GM18907 (cell line): ENCODE measurements at regions not wholly inside any gene's neighbourhood (a gene's known extent, or its start where the extent isn't known, plus 50 kb on each side); places are given as distances from the start of the nearest gene placed in this dataset.
"Not testable (repeated sequence)": the region's sequence is repeated elsewhere in the genome, so short reads cannot be mapped to it uniquely, and the experiment has no call there.

Source experiments
- ATAC-seq: cut with Tn5 transposase; IDR thresholded peaks from one replicate; pipeline ENCODE4 v1.9.1; 2021; ENCODE audit warnings: mild to moderate bottlenecking, moderate library complexity; ENCODE audit not compliant: unreplicated experiment

DNA sequence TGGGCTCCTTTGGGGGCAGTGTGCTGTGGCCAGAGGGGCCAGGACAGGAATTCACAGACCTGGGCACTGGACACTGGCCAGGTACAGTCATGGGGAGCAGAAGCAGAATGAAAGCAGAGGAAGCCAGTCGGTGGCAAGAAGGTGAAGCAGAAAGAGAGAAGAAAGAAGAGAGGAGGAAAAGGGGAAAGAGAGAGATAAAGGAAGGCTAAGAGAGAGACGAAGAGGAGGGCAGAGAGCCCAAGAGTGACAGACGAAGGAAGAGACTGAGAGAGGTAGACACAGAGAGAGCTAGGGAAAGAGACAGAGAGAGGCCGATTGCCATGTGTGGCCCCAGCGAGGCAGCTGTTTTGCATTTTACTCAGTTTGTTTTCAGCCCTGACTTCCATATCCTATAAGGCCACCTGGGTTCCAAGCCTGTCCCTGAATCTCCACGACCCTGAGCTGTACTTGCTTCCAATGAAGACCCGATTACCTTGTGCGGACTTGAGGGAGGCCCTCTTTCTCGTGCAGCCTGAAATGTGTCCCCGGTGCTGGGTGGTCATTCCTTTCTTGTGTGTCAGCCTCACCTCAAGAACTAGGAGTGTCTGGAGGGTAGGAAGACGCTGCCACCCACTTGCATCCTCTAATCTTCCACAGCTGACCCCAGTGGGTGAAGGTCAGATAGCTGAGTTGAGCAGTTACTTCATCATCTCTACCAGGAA is 73.9 kb downstream of the LSM3 start:
- no peak for ATAC-seq

- no peak for ATAC-seq
Observed at GRCh38 chr3:14253022-14253706, 74.5 kb downstream of the LSM3 start.

GRCh38 chr3:14253707-14254382 is 75.2 kb downstream of the LSM3 start:
- no peak for ATAC-seq

DNA sequence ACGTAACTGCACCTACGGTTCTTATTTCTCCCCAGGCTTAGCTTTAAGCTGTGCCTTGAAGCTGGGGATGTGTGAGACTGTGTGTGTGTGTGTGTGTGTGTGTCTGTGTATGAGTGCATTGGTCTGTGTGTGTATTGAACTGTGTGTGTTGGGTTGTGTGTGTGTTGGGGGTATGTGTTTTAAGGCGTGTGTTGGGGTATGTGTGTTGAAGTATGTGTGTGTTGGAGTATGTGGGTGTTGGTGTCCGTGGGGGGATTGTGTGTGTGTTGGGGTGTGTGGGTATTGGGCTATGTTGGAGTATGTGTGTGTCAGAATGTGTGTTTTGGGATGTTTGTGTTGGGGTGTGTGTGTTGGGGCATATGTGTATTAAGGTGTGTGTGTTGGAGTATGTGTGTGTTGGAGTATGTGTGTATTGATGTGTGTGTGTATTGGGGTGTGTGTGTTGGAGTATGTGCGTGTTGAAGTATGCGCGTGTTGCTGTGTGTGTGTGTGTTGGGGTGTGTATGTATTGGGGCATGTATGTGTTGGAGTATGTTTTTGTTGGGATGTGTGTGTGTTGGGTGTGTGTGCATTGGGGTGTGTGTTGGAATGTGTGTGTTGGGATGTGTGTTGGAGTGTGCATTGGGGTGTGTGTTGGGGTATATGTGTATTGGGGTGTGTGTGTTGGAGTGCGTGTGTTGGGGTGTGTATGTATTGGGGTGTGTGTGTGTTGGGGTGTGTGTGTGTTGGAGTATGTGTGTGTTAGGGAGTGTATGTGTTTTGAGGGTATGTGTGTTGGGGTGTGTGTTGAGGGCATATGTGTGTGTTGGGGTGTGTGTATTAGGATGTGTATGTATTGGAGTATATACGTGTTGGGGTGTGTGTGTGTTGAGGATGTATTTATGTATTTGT is 76.4 kb downstream of the LSM3 start:
- ATAC-seq: no peak

GRCh38 chr3:14256046-14256445 is 77.4 kb downstream of the LSM3 start:
- no peak for ATAC-seq

GRCh38 chr3:14256561-14257342 is 78.1 kb downstream of the LSM3 start:
- no peak for ATAC-seq

DNA sequence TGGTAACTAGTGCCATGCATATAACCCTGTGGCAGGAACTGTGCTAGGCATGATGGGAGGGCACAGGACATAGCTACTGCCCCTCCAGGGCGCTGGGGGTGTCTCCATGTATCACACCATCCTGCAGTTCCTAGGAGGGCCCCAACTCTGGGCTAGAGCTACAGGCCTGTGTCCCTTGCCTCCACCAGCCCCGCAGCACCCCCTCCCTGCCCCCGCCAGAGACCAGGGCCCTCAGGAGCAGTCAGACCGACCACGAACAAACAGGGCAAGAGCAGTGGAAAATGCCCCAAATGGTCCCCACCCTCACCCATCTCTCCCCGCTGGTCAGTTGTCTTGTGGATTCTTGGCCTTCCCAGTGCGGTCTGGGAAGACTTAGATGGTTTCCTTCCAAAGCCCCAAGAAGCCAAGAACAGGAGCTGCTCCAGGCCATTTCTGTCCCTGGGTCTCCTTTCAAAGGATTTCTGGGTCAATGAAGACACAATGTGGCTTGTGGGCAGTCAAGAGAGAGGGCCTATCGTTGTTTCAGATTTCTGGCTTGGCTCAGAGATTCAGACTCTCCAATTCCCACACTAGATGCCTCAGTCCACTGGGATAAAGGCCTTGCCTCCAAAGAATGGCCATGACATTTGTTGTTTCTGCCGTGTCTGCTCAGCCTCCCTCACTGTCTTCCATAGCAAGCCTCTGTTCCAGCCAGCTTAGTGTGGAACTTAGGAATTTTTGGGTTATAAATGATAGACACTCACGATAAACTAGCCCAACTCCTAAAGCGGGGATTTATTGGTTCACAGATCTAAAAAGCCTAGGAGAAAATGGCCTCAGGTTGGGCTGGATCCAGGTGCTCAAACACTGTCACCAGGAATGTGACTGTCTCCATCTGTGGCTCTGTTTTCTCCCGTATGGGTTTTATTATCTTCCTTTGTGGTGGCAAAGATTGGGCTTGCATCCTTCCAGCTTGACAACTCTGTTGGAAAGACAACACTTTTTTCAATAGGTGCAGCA is 80.6 kb downstream of the LSM3 start:
- no peak for ATAC-seq

DNA sequence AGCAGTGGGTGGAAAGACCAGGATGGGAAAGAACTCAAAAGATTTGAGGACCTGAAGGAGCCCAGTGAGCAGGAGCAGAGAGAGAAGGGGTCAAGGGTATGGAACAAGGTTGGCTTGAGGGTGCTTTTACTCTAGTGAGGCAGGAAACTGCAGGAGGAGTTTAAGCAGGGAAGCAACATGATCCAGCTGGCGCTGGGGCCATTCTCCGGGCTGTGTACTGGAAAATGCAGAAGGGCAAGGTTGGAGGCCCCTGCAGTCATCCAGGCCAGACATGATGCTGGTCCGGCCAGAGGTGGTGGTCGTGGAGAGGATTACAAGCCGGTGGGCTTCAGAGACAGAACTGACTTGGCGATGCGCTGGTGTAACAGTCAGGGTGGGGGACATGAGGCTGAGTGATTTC is 81.8 kb downstream of the LSM3 start:
- no peak for ATAC-seq

- peak; percentile 56 for ATAC-seq
Observed at GRCh38 chr3:14261229-14261628, 82.6 kb downstream of the LSM3 start.

DNA sequence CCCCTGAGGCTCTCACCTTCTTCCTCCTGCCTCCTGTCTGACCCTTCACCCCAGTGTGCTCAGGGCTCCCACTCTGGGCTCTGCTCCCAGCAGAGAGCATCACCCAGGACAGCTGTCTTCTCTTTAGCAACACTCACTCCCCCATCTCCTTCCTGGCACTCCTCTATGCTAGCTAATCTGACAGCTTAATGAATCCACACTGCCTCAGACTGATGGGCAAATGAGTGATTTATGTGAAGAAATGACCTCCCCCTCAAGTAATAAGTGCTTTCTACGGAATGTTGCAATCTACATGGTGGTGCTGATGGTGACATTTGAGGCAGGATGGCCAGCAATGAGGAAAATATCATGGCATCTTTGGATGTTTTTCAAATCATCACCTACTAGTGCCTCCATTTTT is 83.6 kb downstream of the LSM3 start:
- no peak for ATAC-seq

GRCh38 chr3:14262867-14263266 is 84.2 kb downstream of the LSM3 start:
- ATAC-seq: no peak

DNA sequence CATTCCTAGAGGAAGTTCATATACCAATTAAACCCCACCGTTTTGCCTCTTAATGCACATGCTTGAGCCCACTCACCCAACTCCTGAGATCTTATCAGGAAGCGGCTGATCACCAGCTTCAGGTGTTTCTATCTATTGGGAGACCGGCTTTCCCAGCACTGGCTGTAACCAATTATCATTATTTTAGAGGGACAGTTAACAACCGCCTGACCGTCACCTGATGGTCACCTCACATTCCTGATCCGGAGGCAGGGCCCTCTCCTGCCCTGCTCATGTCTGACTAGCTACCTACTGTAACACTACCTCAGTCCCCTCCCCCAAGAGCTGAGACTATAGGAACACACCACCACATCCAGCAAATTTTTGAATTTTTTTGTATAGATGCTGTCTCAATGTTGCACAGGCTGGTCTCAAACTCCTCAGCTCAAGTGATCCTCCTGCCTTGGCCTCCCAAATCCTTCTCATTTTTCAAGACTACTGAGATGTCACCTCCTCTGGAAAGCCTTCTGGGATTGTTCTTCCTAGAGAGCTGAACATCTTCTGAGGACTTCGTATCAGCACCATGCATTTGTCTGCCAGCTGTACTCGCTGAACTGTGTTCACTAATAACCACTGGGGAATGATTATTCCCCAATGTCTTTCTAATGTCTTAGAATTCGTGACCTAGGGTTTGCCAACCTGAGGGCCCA is 84.8 kb downstream of the LSM3 start:
- no peak for ATAC-seq

DNA sequence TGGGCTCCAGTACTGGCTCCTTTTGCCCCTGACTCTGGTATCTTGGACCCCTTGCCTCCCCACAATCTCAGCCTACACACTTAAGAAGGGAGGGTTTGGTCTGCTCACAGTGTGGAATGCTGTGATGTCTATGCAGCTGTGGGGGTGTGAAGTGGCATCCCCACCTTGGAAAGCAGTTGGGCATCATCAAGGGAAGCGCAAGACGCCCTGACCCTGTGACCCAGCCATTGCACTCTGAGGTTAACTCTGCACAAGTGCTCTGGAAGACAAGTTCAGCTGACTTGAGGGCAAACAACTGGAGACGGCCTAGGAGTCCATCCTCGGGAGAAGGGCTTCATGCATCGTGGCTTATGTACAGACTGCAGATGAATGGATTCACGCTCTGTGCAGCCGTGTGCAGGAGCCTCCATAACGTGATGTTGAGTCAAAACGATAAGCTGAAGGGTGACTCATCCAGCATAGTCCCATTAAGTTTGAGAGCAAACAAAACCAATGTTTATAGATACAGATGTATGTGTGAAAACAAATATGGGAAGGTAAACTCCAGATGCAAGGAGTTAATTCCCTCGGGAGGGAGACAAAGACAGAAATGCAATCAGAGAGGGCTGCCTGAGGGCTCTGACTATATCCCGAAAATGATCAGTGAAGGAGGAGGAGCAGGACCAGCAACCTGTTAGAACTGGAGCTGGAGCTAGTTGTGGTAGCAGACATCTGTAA is 86.8 kb downstream of the LSM3 start:
- no peak for ATAC-seq

DNA sequence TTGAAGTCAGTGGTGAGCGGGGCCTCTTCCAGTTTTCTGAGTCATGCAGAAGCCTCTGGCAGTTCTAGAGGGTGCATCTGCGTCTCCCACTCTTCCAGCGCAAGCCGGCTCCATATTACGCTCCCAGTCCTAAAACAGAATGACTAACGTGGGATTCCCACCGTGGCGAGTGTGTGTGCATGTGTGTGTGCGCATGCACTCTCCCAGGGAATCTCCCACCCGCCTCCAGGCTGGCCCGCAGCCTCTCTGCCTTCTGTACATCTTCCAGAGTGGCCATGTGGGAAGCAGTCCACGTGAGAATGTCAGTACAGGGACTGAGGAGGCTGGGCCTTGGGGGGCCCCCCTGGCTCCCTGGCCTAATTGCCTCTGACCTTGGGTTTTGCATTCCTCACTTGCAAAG is 87.7 kb downstream of the LSM3 start:
- no peak for ATAC-seq

DNA sequence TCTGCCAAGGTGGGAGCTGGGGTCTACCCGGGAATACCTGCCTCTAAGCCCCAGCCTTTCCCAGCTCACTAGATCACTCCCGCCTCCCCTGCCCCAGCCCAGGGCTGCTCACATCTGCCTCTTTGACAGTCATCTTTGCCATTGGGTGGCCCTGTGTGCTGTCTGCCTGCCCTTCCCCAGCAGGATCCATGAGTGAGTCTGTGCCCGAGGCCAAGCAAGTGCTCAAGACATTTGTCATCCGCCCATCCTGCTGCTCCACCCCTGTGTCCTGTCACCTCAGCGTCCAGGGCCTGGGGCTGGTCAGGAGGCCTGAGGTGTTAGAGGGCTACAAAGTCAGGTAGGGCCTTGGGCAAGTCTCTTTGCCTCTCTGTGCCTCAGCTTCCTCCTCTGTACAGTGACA is 89.4 kb downstream of the LSM3 start:
- ATAC-seq: no peak

- no peak for ATAC-seq
Observed at GRCh38 chr3:14268897-14269296, 90.3 kb downstream of the LSM3 start.

GRCh38 chr3:14272041-14272958 is 93.7 kb downstream of the LSM3 start:
- not testable (repeated sequence) for ATAC-seq
